ENCODE measurements at regions not wholly inside any gene's neighbourhood (a gene's known extent, or its start where the extent isn't known, plus 50 kb on each side); places are given as distances from the start of the nearest gene placed in this dataset.
A peak's percentile ranks its signal among the peaks of the same experiment; 100 is the strongest.

DNA sequence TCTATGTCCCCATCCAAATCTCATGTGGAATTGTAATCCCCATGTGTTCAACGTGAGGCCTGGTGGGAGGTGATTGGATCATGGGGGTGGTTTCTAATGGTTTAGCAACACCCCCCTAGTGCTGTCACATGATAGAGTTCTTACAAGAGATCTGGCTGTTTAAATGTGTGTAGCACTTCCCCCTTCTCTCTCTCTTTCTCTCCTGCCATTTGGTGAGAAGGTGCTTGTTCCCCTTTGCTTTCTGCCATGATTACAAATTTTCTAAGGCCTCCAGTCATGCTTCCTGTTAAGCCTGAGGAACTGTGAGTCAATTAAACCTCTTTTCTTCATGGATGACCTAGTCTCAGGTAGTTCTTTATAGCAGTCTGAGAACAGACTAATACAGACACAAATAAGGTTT lies 165.4 kb downstream of the OGFRL1 start:
- TF ChIP-seq POLR2A (IDR thresholded peaks at IDR 0.05) = no peak
- TF ChIP-seq, protein P1, sequence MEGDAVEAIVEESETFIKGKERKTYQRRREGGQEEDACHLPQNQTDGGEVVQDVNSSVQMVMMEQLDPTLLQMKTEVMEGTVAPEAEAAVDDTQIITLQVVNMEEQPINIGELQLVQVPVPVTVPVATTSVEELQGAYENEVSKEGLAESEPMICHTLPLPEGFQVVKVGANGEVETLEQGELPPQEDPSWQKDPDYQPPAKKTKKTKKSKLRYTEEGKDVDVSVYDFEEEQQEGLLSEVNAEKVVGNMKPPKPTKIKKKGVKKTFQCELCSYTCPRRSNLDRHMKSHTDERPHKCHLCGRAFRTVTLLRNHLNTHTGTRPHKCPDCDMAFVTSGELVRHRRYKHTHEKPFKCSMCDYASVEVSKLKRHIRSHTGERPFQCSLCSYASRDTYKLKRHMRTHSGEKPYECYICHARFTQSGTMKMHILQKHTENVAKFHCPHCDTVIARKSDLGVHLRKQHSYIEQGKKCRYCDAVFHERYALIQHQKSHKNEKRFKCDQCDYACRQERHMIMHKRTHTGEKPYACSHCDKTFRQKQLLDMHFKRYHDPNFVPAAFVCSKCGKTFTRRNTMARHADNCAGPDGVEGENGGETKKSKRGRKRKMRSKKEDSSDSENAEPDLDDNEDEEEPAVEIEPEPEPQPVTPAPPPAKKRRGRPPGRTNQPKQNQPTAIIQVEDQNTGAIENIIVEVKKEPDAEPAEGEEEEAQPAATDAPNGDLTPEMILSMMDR (IDR thresholded peaks at IDR 0.05) = no peak
- no peak for TF ChIP-seq POLR2AphosphoS5 (IDR thresholded peaks at IDR 0.05)
- intact Hi-C loops (cut with DNase I) = no loop called here
- H3K9me3 ChIP-seq = no peaks in the 10 kb centered on the region
- no peak for DNase-seq (ENCODE audit: low spot score)
- no peak overlapping the region for H3K27ac ChIP-seq
- H3K27me3 ChIP-seq (replicated peaks; ENCODE audit: insufficient read depth) = no peaks in the 10 kb centered on the region
- H3K36me3 ChIP-seq = no peaks in the 10 kb centered on the region
- no peak overlapping the region for H3K4me3 ChIP-seq
- WGBS = 67% methylated on average over 1 of the region's 1 CpG
- no peaks in the 10 kb centered on the region for H3K4me1 ChIP-seq (replicated peaks)

DNA sequence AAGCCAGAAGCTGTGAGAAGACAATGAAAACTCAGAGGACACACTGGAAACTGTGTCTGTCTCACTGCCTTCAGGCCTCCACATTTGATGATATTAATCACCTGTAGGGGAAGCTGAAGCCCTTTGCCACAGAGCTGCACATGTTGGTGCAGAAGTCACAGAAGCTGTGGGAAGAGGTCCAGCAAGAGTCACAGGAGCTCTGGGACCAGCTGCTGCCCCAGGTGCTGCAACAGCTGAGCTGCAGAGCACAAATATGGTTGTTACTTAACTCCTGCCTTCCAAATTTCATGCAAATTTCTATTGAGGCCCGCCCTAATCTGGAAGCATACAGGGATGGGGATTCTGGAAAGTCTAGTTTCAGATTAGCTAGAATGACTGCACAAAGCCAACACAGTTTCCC lies 169.3 kb downstream of the OGFRL1 start:
- no peak for DNase-seq (ENCODE audit: low spot score)
- 86% methylated on average over 1 of the region's 1 CpG for WGBS
- TF ChIP-seq POLR2AphosphoS5 (IDR thresholded peaks at IDR 0.05) = no peak
- TF ChIP-seq, protein P1 (IDR thresholded peaks at IDR 0.05) = no peak
- no peak for TF ChIP-seq POLR2A (IDR thresholded peaks at IDR 0.05)

DNA sequence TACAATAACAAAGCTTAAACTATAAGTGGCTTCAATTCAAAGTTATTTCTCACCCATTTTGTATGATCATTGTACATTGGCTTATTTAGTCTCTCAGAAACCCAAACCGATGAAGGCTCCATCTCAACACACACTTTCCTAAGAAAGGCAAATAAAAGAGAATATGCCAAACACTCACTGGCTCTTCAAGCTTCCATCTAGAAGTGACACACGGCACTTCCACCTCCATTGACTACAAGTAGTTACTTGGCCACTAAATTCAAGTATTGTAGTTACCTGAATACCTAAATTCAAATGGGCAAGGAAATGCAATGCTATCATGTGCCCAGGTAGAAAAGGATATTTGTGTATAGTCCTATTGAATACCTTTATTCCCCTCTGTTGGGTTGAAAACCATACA lies 170.6 kb downstream of the OGFRL1 start:
- intact Hi-C loops (cut with DNase I) = no loop called here
- DNase-seq (ENCODE audit: low spot score) = no peak
- TF ChIP-seq POLR2AphosphoS5 (IDR thresholded peaks at IDR 0.05) = no peak
- TF ChIP-seq POLR2A (IDR thresholded peaks at IDR 0.05) = no peak
- TF ChIP-seq, protein P1 (IDR thresholded peaks at IDR 0.05) = no peak
- Histone ChIP-seq H3K4me3 (no peak overlapping the region), H3K9me3 (no peaks in the 10 kb centered on the region), H3K4me1 (replicated peaks) (no peaks in the 10 kb centered on the region), H3K36me3 (no peaks in the 10 kb centered on the region), H3K27me3 (replicated peaks; ENCODE audit: insufficient read depth) (no peaks in the 10 kb centered on the region), H3K27ac (no peak overlapping the region)
- WGBS = 91% methylated on average over 2 of the region's 2 CpGs

More for the DNA sequence above, 169.3 kb downstream of the OGFRL1 start:
- intact Hi-C loops (cut with DNase I) = no loop called here
- Histone ChIP-seq H3K36me3 (no peaks in the 10 kb centered on the region), H3K27ac (no peak overlapping the region), H3K4me3 (no peak overlapping the region), H3K9me3 (no peaks in the 10 kb centered on the region), H3K4me1 (replicated peaks) (no peaks in the 10 kb centered on the region), H3K27me3 (replicated peaks; ENCODE audit: insufficient read depth) (no peaks in the 10 kb centered on the region)

DNA sequence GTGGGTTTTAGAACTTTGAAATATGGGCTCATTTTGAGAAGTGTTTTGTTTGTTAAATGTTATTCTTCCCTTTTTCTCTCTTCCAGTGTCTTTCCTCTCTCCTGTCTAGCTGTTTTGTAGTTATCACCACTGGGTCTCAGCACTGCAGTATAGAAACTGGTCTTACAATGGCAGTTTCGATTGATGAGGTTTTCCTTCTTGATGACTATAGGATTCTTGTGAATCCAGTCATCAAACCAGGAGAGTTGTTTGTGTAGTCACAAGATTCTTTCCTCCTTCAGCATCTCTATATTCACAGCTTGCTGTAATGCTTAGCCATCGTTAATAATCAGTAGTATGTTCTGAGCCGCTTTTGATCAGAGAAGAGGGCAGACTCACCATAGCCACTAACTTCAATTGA lies 172.3 kb downstream of the OGFRL1 start:
- intact Hi-C loops (cut with DNase I) = no loop called here
- WGBS = 93% methylated on average over 3 of the region's 3 CpGs

DNA sequence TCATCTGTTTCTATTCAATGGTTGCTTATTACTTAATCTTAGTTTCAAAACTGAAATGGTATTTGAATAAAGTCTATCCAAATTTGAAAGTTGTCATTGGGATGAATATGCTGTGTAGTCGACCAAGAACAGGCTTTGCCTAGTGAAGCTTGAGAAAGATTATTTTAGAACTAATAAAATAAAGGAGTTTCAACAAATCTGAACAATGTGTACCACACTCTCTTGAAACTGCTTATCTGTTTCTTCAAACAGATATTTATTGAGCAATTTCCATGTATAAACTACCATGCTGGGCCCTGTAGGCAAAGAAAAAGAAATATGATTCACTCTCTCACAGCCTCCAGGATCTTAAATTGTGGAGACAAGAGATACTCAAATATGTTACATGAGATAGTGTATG lies 174.4 kb downstream of the OGFRL1 start:
- Histone ChIP-seq H3K27ac (no peak overlapping the region), H3K4me1 (replicated peaks) (no peaks in the 10 kb centered on the region), H3K27me3 (replicated peaks; ENCODE audit: insufficient read depth) (no peaks in the 10 kb centered on the region), H3K4me3 (no peak overlapping the region), H3K36me3 (no peaks in the 10 kb centered on the region), H3K9me3 (no peaks in the 10 kb centered on the region)
- TF ChIP-seq POLR2A (IDR thresholded peaks at IDR 0.05) (no peak), POLR2AphosphoS5 (IDR thresholded peaks at IDR 0.05) (peak; percentile 65)
- TF ChIP-seq, protein P1 (IDR thresholded peaks at IDR 0.05) = no peak
- intact Hi-C loops (cut with DNase I) = no loop called here
- WGBS = 22% methylated on average over 1 of the region's 1 CpG
- DNase-seq (ENCODE audit: low spot score) = no peak

More for the DNA sequence above, 172.3 kb downstream of the OGFRL1 start:
- Histone ChIP-seq H3K36me3 (no peaks in the 10 kb centered on the region), H3K4me1 (replicated peaks) (no peaks in the 10 kb centered on the region), H3K4me3 (no peak overlapping the region), H3K9me3 (no peaks in the 10 kb centered on the region), H3K27me3 (replicated peaks; ENCODE audit: insufficient read depth) (no peaks in the 10 kb centered on the region), H3K27ac (no peak overlapping the region)
- TF ChIP-seq POLR2AphosphoS5 (IDR thresholded peaks at IDR 0.05) (no peak), POLR2A (IDR thresholded peaks at IDR 0.05) (no peak)
- TF ChIP-seq, protein P1 (IDR thresholded peaks at IDR 0.05) = no peak
- DNase-seq (ENCODE audit: low spot score) = no peak

All from prostate gland (tissue), 2 donors.